GM19452 (cell line): ENCODE measurements at regions not wholly inside any gene's neighbourhood (a gene's known extent, or its start where the extent isn't known, plus 50 kb on each side); places are given as distances from the start of the nearest gene placed in this dataset.
"Not testable (repeated sequence)": the region's sequence is repeated elsewhere in the genome, so short reads cannot be mapped to it uniquely, and the experiment has no call there.

Source experiments
- ATAC-seq: cut with Tn5 transposase; IDR thresholded peaks from one replicate; pipeline ENCODE4 v1.9.1; 2021; ENCODE audit not compliant: unreplicated experiment

- no peak for ATAC-seq
These were observed 157.7 kb downstream of the GJA1 start for GRCh38 chr6:121593011-121593641.

GRCh38 chr6:121594053-121594452 lies 158.6 kb downstream of the GJA1 start:
- no peak for ATAC-seq

- no peak for ATAC-seq
These were observed 160.2 kb downstream of the GJA1 start for GRCh38 chr6:121595646-121596045.

- no peak for ATAC-seq
These were observed 161.0 kb downstream of the GJA1 start for GRCh38 chr6:121596441-121596840.

GRCh38 chr6:121597654-121598053 lies 162.2 kb downstream of the GJA1 start:
- ATAC-seq = no peak

- not testable (repeated sequence) for ATAC-seq
These were observed 163.9 kb downstream of the GJA1 start for GRCh38 chr6:121599331-121599730.

- ATAC-seq = no peak
These were observed 165.1 kb downstream of the GJA1 start for GRCh38 chr6:121600389-121601168.

- no peak for ATAC-seq
These were observed 168.0 kb downstream of the GJA1 start for GRCh38 chr6:121603486-121603885.

- ATAC-seq = no peak
These were observed 172.3 kb downstream of the GJA1 start for GRCh38 chr6:121607721-121608120.

GRCh38 chr6:121608270-121608669 lies 172.8 kb downstream of the GJA1 start:
- no peak for ATAC-seq

- ATAC-seq = no peak
These were observed 173.8 kb downstream of the GJA1 start for GRCh38 chr6:121609281-121609680.

- ATAC-seq = no peak
These were observed 177.5 kb downstream of the GJA1 start for GRCh38 chr6:121612927-121613326.

- no peak for ATAC-seq
These were observed 178.7 kb downstream of the GJA1 start for GRCh38 chr6:121614115-121614514.

GRCh38 chr6:121615493-121615892 lies 180.0 kb downstream of the GJA1 start:
- ATAC-seq = no peak

- ATAC-seq = no peak
These were observed 181.0 kb downstream of the GJA1 start for GRCh38 chr6:121616406-121616805.

- ATAC-seq = no peak
These were observed 181.9 kb downstream of the GJA1 start for GRCh38 chr6:121617388-121617787.

GRCh38 chr6:121619013-121619412 lies 183.6 kb downstream of the GJA1 start:
- no peak for ATAC-seq

- no peak for ATAC-seq
These were observed 184.7 kb downstream of the GJA1 start for GRCh38 chr6:121619987-121620740.

- ATAC-seq = no peak
These were observed 192.3 kb downstream of the GJA1 start for GRCh38 chr6:121627761-121628160.

GRCh38 chr6:121630716-121631115 lies 195.3 kb downstream of the GJA1 start:
- no peak for ATAC-seq

- ATAC-seq = not testable (repeated sequence)
These were observed 196.3 kb downstream of the GJA1 start for GRCh38 chr6:121631752-121632151.

GRCh38 chr6:121633309-121633708 lies 197.9 kb downstream of the GJA1 start:
- no peak for ATAC-seq
